ENCODE measurements at regions not wholly inside any gene's neighbourhood (a gene's known extent, or its start where the extent isn't known, plus 50 kb on each side); places are given as distances from the start of the nearest gene placed in this dataset.

DNA sequence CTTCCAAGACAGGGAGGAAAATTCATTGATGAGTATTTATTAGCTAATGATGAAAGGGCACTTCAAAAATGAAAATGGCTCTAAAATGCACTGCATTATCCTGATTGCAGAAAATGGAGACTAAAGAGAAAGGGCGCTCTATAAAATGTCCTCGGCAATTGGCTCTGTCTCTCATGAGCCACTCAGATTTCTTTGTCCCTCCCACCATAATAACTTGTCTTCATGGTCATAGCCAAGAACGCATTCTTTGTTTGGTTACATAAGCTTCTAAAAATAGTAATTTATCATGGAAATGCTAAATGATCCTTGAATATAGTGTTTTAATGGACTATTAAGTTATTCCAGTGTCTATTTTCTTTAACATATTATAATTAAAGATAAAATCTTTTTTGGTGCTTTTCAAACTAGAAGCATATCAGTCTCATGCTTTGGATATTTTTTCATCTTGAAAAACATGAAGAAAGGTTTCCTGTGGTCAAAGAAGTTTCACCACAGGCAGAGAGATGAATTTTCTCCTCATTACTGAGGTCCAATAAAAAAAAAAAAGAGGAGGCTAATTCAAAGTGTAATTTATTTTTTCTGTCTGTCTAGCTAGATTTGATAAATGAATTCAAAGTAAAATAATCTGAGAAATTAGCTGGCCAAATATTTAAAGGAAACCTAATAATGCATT is 238.1 kb upstream of the BLID start:
- Histone ChIP-seq H3K4me2 (ENCODE audit: low read depth, low read length) (no peak overlapping the region), H2AFZ (ENCODE audit: low read length) (no peak overlapping the region)

DNA sequence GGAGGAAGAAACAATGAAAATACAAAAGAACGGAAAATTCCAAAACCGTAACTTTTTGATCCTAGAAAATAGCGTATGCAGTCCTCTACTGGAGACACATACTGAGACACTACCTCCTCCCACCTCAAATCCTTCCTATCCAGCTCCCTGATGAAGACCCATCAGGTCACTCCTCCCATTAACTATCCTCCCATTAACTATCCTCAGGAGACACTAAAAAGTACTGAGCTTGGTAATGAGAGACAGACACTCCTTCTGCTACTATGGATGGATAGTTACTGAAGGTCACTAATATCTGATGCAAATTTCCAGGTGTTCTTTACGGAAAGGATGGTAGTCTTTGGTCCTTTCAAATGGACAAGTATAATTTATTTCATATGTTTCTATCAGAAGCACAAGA is 237.5 kb upstream of the BLID start:
- H3K4me2 ChIP-seq (ENCODE audit: low read depth, low read length) = no peak overlapping the region
- H3K9ac ChIP-seq (ENCODE audit: low read length) = no peak overlapping the region

More for the DNA sequence above, 238.1 kb upstream of the BLID start:
- TF ChIP-seq EZH2 (optimal IDR thresholded peaks at IDR 0.05; ENCODE audit: low read depth, low read length) (no peak), EZH2phosphoT487 (IDR thresholded peaks at IDR 0.05; ENCODE audit: low read length) (no peak)
- Histone ChIP-seq H3K27ac (ENCODE audit: low read length) (no peak overlapping the region), H3K9ac (ENCODE audit: low read length) (no peak overlapping the region), H3K79me2 (ENCODE audit: low read length) (no peaks in the 10 kb centered on the region), H3K9me2 (replicated peaks; ENCODE audit: insufficient read depth, low read length) (no peaks in the 10 kb centered on the region), H3K27me3 (replicated peaks; ENCODE audit: insufficient read depth, low read length) (no peaks in the 10 kb centered on the region), H3K4me1 (ENCODE audit: low read length) (no peaks in the 10 kb centered on the region), H3F3A (ENCODE audit: insufficient read depth, low read length) (no peaks in the 10 kb centered on the region), H3K9me3 (replicated peaks; ENCODE audit: insufficient read depth, low read length) (no peaks in the 10 kb centered on the region), H4K20me1 (ENCODE audit: insufficient read depth, low read length) (no peaks in the 10 kb centered on the region), H3K4me3 (ENCODE audit: low read length) (no peak overlapping the region), H3K36me3 (replicated peaks; ENCODE audit: insufficient read depth, low read length) (no peaks in the 10 kb centered on the region)
- no peak for DNase-seq

DNA sequence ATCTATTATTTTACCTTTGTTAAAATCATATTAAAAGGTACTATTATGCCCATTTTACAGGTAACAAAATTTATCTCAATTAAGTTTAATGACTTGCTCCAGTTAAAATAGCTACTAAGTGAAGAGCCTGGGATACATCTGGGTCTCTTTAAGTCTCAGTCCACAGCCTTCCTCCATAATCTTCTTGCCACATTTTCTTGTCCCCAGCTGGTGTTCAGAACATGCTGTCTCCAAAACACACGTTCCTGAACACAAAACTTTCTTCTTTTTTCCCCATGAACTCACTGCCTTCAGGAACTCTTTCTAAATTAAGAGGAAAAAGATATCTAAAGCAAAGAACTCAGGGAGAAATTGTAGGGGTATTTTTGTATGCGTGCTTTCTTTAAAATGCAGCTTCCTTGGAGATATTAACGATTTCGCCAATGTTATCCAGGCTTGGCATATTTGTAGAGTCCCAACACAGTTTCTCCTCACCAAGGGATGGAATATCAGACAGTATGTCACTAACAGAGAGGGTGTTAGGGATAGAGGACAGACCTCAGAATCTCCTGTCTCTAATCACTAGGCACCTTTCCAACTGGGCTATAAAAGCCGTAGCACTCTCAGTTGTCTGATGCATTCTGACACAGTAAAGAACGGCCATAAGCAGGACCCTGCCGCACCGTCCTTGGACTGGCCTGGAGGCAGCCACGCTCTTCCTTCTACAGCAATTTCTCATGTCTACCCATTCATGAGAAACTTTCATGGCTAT is 232.8 kb upstream of the BLID start:
- H3K4me1 ChIP-seq (ENCODE audit: low read length) = no peaks in the 10 kb centered on the region
- no peaks in the 10 kb centered on the region for H3K27me3 ChIP-seq (replicated peaks; ENCODE audit: insufficient read depth, low read length)
- no peaks in the 10 kb centered on the region for H3F3A ChIP-seq (ENCODE audit: insufficient read depth, low read length)
- no peaks in the 10 kb centered on the region for H4K20me1 ChIP-seq (ENCODE audit: insufficient read depth, low read length)
- H3K9me3 ChIP-seq (replicated peaks; ENCODE audit: insufficient read depth, low read length) = no peaks in the 10 kb centered on the region
- no peak overlapping the region for H2AFZ ChIP-seq (ENCODE audit: low read length)
- no peak overlapping the region for H3K27ac ChIP-seq (ENCODE audit: low read length)
- no peak for TF ChIP-seq EZH2 (optimal IDR thresholded peaks at IDR 0.05; ENCODE audit: low read depth, low read length)
- TF ChIP-seq, protein P1, sequence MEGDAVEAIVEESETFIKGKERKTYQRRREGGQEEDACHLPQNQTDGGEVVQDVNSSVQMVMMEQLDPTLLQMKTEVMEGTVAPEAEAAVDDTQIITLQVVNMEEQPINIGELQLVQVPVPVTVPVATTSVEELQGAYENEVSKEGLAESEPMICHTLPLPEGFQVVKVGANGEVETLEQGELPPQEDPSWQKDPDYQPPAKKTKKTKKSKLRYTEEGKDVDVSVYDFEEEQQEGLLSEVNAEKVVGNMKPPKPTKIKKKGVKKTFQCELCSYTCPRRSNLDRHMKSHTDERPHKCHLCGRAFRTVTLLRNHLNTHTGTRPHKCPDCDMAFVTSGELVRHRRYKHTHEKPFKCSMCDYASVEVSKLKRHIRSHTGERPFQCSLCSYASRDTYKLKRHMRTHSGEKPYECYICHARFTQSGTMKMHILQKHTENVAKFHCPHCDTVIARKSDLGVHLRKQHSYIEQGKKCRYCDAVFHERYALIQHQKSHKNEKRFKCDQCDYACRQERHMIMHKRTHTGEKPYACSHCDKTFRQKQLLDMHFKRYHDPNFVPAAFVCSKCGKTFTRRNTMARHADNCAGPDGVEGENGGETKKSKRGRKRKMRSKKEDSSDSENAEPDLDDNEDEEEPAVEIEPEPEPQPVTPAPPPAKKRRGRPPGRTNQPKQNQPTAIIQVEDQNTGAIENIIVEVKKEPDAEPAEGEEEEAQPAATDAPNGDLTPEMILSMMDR (IDR thresholded peaks at IDR 0.05; ENCODE audit: low read length) = no peak
- no peak for TF ChIP-seq EZH2phosphoT487 (IDR thresholded peaks at IDR 0.05; ENCODE audit: low read length)
- no peak overlapping the region for H3K4me2 ChIP-seq (ENCODE audit: low read depth, low read length)
- no peak overlapping the region for H3K4me3 ChIP-seq (ENCODE audit: low read length)
- H3K9me2 ChIP-seq (replicated peaks; ENCODE audit: insufficient read depth, low read length) = no peaks in the 10 kb centered on the region
- no peaks in the 10 kb centered on the region for H3K36me3 ChIP-seq (replicated peaks; ENCODE audit: insufficient read depth, low read length)
- H3K79me2 ChIP-seq (ENCODE audit: low read length) = no peaks in the 10 kb centered on the region
- H3K9ac ChIP-seq (ENCODE audit: low read length) = no peak overlapping the region
- no peak for DNase-seq

More for the DNA sequence above, 237.5 kb upstream of the BLID start:
- Histone ChIP-seq H3K27me3 (replicated peaks; ENCODE audit: insufficient read depth, low read length) (no peaks in the 10 kb centered on the region), H3K27ac (ENCODE audit: low read length) (no peak overlapping the region), H3K9me2 (replicated peaks; ENCODE audit: insufficient read depth, low read length) (no peaks in the 10 kb centered on the region), H3K9me3 (replicated peaks; ENCODE audit: insufficient read depth, low read length) (no peaks in the 10 kb centered on the region), H2AFZ (ENCODE audit: low read length) (no peak overlapping the region), H3K36me3 (replicated peaks; ENCODE audit: insufficient read depth, low read length) (no peaks in the 10 kb centered on the region), H3K4me1 (ENCODE audit: low read length) (no peaks in the 10 kb centered on the region), H3F3A (ENCODE audit: insufficient read depth, low read length) (no peaks in the 10 kb centered on the region), H4K20me1 (ENCODE audit: insufficient read depth, low read length) (no peaks in the 10 kb centered on the region), H3K4me3 (ENCODE audit: low read length) (no peak overlapping the region), H3K79me2 (ENCODE audit: low read length) (no peaks in the 10 kb centered on the region)
- TF ChIP-seq, protein P1 (IDR thresholded peaks at IDR 0.05; ENCODE audit: low read length) = no peak
- DNase-seq = no peak

DNA sequence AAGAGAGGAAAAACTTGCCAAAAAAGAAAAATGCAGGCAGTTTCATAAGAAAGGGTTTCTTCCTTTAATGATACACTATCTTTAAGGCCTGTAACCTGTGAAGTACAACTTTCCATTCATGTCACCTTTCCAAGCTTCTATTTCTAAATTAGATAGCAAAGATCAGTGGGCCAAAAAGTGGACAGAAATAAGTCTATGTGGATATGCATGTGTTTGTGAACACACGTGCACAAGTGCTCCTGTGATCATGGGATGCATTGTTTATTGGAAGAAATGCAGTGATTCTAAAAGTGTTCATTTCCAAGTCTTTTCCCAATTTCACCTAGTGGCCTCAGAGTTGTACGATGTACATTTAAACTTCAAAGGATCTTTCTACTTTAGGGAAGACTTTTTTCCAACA is 230.0 kb upstream of the BLID start:
- Histone ChIP-seq H3K36me3 (replicated peaks; ENCODE audit: insufficient read depth, low read length) (no peaks in the 10 kb centered on the region), H3K9ac (ENCODE audit: low read length) (no peak overlapping the region), H3K9me2 (replicated peaks; ENCODE audit: insufficient read depth, low read length) (no peaks in the 10 kb centered on the region), H3F3A (ENCODE audit: insufficient read depth, low read length) (no peaks in the 10 kb centered on the region), H3K9me3 (replicated peaks; ENCODE audit: insufficient read depth, low read length) (no peaks in the 10 kb centered on the region), H3K4me1 (ENCODE audit: low read length) (no peaks in the 10 kb centered on the region), H3K4me3 (ENCODE audit: low read length) (no peak overlapping the region), H3K27ac (ENCODE audit: low read length) (no peak overlapping the region), H3K79me2 (ENCODE audit: low read length) (no peaks in the 10 kb centered on the region), H3K4me2 (ENCODE audit: low read depth, low read length) (no peak overlapping the region), H3K27me3 (replicated peaks; ENCODE audit: insufficient read depth, low read length) (no peaks in the 10 kb centered on the region), H2AFZ (ENCODE audit: low read length) (no peak overlapping the region), H4K20me1 (ENCODE audit: insufficient read depth, low read length) (no peaks in the 10 kb centered on the region)
- DNase-seq = no peak
- TF ChIP-seq, protein P1 (IDR thresholded peaks at IDR 0.05; ENCODE audit: low read length) = no peak
- TF ChIP-seq EZH2phosphoT487 (IDR thresholded peaks at IDR 0.05; ENCODE audit: low read length) (no peak), EZH2 (optimal IDR thresholded peaks at IDR 0.05; ENCODE audit: low read depth, low read length) (no peak)
